ENCODE measurements at regions not wholly inside any gene's neighbourhood (a gene's known extent, or its start where the extent isn't known, plus 50 kb on each side); places are given as distances from the start of the nearest gene placed in this dataset.

GRCh38 chr3:35263477-35263876 lies 375.8 kb upstream of the ARPP21 start:
- Histone ChIP-seq H3K4me1 (ENCODE audit: control insufficient read depth, insufficient read depth, low read length) (no peaks in the 10 kb centered on the region), H3K27ac (ENCODE audit: control insufficient read depth, insufficient read depth) (no peak overlapping the region), H3K9ac (ENCODE audit: control insufficient read depth, insufficient read depth, low read length) (no peak overlapping the region), H3K4me3 (no peak overlapping the region), H3K4me2 (ENCODE audit: control insufficient read depth, insufficient read depth) (no peak overlapping the region), H3K79me2 (ENCODE audit: control insufficient read depth, insufficient read depth, low read length) (no peaks in the 10 kb centered on the region), H2AFZ (ENCODE audit: control insufficient read depth, low read depth, low read length) (no peak overlapping the region), H3K36me3 (ENCODE audit: control insufficient read depth in 2 of 2, insufficient read depth in 2 of 2, low read length in 1 of 2) (no peaks in the 10 kb centered on the region), H3K9me3 (replicated peaks; ENCODE audit: control insufficient read depth, insufficient read depth, low read length) (no peaks in the 10 kb centered on the region), H3K27me3 (replicated peaks in 1 of 2; ENCODE audit: control insufficient read depth in 2 of 2, insufficient read depth in 2 of 2, low read length in 1 of 2) (no peaks in the 10 kb centered on the region), H4K20me1 (ENCODE audit: control insufficient read depth, insufficient read depth) (no peaks in the 10 kb centered on the region)
- in situ Hi-C loops (cut with MboI) = no loop called here
- ChIA-PET RAD21 (ENCODE audit: unreplicated experiment) (no interaction called here), CTCF (no interaction called here), SMC1A (ENCODE audit: uncharacterized antibody, unreplicated experiment) (interaction anchor here (0.7 kb wide), 1 partner anchor 92 kb away, joined by 3 read pairs; no protein-coding TSS in a partner anchor), POLR2A (no interaction called here)
- WGBS (ENCODE audit: insufficient coverage, insufficient replicate concordance, low lambda C conversion rate, missing lambda C conversion rate) = 43% methylated on average over 1 of the region's 1 CpG
- no peak for DNase-seq (ENCODE audit: low read depth, low spot score)
- BruUV-seq (replicated peaks) = no TSS peak
- no peak for FAIRE-seq
- intact Hi-C loops (cut with micrococcal nuclease; ENCODE audit: unreplicated experiment) = no loop called here
- no peak for ATAC-seq
- TF ChIP-seq ZBTB33 (IDR thresholded peaks at IDR 0.05) (no peak), WRNIP1 (IDR thresholded peaks at IDR 0.05; ENCODE audit: borderline replicate concordance, low read depth, low read length) (no peak), YY1 (IDR thresholded peaks at IDR 0.05; ENCODE audit: low read depth, low read length) (no peak), PRDM15 (CRISPR knock-in tag; IDR thresholded peaks at IDR 0.05) (no peak), HDAC2 (IDR thresholded peaks at IDR 0.05) (no peak), POLR2AphosphoS2 (IDR thresholded peaks at IDR 0.05; ENCODE audit: low read depth, low read length) (no peak), HSF1 (IDR thresholded peaks at IDR 0.05; ENCODE audit: low read depth, low read length) (no peak), CHD1 (IDR thresholded peaks at IDR 0.05; ENCODE audit: low read depth, low read length) (no peak), TAF1 (IDR thresholded peaks at IDR 0.05; ENCODE audit: borderline replicate concordance, low read depth, low read length) (no peak), POLR2A (IDR thresholded peaks at IDR 0.05; ENCODE audit: low read depth, low read length) (no peak), ZBTB11 (CRISPR knock-in tag; IDR thresholded peaks at IDR 0.05) (no peak), EZH2 (IDR thresholded peaks at IDR 0.05; ENCODE audit: borderline replicate concordance, control insufficient read depth, low read depth, low read length) (no peak), HDAC6 (IDR thresholded peaks at IDR 0.05; ENCODE audit: unreplicated experiment) (no peak), SMAD5 (IDR thresholded peaks at IDR 0.05; ENCODE audit: low read depth) (no peak), YBX1 (IDR thresholded peaks at IDR 0.05) (no peak), NR2C1 (IDR thresholded peaks at IDR 0.05) (no peak), HCFC1 (IDR thresholded peaks at IDR 0.05; ENCODE audit: low read length) (no peak)
